Keratinocyte (primary cell): ENCODE measurements at regions not wholly inside any gene's neighbourhood (a gene's known extent, or its start where the extent isn't known, plus 50 kb on each side); places are given as distances from the start of the nearest gene placed in this dataset.

ENCODE experiments used
- DNase-seq: peaks from one replicate; pipeline ENCODE4 v3.0.0-alpha.2; 2011; ENCODE audit warnings: low read depth, missing footprints, low spot score
- FAIRE-seq: peaks from 2 replicates; lab custom pipeline; 2011; peaks lifted over from hg19 to GRCh38; lab: Jason Lieb, UNC
- H2AFZ ChIP-seq: 2 replicates; pipeline ENCODE4 v1.6.0; 2012; ENCODE audit warnings: low read length, control low read depth, inconsistent platforms; ENCODE audit not compliant: control insufficient read depth
- H3K27ac ChIP-seq: 2 replicates; pipeline ENCODE4 v1.5.1; 2011; ENCODE audit warnings: low read length; ENCODE audit not compliant: control insufficient read depth, insufficient read depth
- H3K27me3 ChIP-seq: 3 replicates; pipeline ENCODE4 v1.6.0; 2011; ENCODE audit warnings: low read length; ENCODE audit not compliant: control insufficient read depth, insufficient read depth; ENCODE audit errors: extremely low read depth
- H3K36me3 ChIP-seq, 2 experiments: 2 replicates in 1 of 2; 3 replicates in 1 of 2; pipeline ENCODE4 v1.5.1; 2011; ENCODE audit warnings: low read length in 2 of 2, mild to moderate bottlenecking in 1 of 2; ENCODE audit not compliant: control insufficient read depth in 2 of 2, insufficient read depth in 2 of 2; ENCODE audit errors: extremely low read depth in 1 of 2
- H3K4me1 ChIP-seq: 3 replicates; pipeline ENCODE4 v1.5.1; 2011; ENCODE audit warnings: low read length; ENCODE audit not compliant: control insufficient read depth, insufficient read depth; ENCODE audit errors: extremely low read depth
- H3K4me2 ChIP-seq: 3 replicates; pipeline ENCODE4 v1.6.0; 2011; ENCODE audit warnings: low read depth, low read length; ENCODE audit not compliant: control insufficient read depth, insufficient read depth; ENCODE audit errors: extremely low read depth
- H3K4me3 ChIP-seq, 3 experiments: fragments of 200-600 bp in 1 of 3; sonication (generic) in 1 of 3; 2 replicates in 2 of 3; 3 replicates in 1 of 3; pipeline ENCODE4 v1.5.1; 2011 to 2016; ENCODE audit warnings: low read length in 3 of 3, mild to moderate bottlenecking in 3 of 3, control low read depth in 2 of 3, inconsistent platforms in 1 of 3, low read depth in 1 of 3, mixed read lengths in 1 of 3, mixed run types in 1 of 3, moderate library complexity in 1 of 3; ENCODE audit not compliant: control insufficient read depth in 2 of 3, insufficient read depth in 2 of 3; ENCODE audit errors: extremely low read depth in 1 of 3
- H3K79me2 ChIP-seq: 2 replicates; pipeline ENCODE4 v1.6.0; 2012; ENCODE audit warnings: low read length; ENCODE audit not compliant: control insufficient read depth, insufficient read depth
- H3K9ac ChIP-seq: 3 replicates; pipeline ENCODE4 v1.6.0; 2011; ENCODE audit warnings: low read length; ENCODE audit not compliant: control insufficient read depth, insufficient read depth; ENCODE audit errors: extremely low read depth
- H3K9me1 ChIP-seq: 3 replicates; pipeline ENCODE4 v1.6.0; 2011; ENCODE audit warnings: low read length; ENCODE audit not compliant: control insufficient read depth, insufficient read depth; ENCODE audit errors: extremely low read depth
- H3K9me3 ChIP-seq: 2 replicates; pipeline ENCODE4 v1.5.1; 2012; ENCODE audit warnings: low read depth, low read length; ENCODE audit not compliant: control insufficient read depth
- H4K20me1 ChIP-seq: 3 replicates; pipeline ENCODE4 v1.6.0; 2011; ENCODE audit warnings: low read length; ENCODE audit not compliant: control insufficient read depth, insufficient read depth; ENCODE audit errors: extremely low read depth
- EZH2 ChIP-seq: IDR thresholded peaks from one replicate; pipeline ENCODE4 v1.6.1; 2012; ENCODE audit warnings: inconsistent platforms, mild to moderate bottlenecking, low read length, moderate library complexity
- dilution Hi-C: fragments of 300-500 bp; cut with MboI; formaldehyde crosslinking; loops from one replicate; pipeline ENCODE4 v1.7.0; 2020; ENCODE audit warnings: low sequenced_read_pairs; ENCODE audit not compliant: extremely low pct_ligation_motif_present
- TF ChIP-seq, protein P1 (sequence below), 3 experiments: IDR thresholded peaks in 1 of 3; conservative IDR thresholded peaks in 1 of 3; optimal IDR thresholded peaks in 1 of 3; 2 replicates in 2 of 3; 3 replicates in 1 of 3; pipeline versions ENCODE3 to v1.5.1; 2011; ENCODE audit warnings: low read length in 3 of 3, mild to moderate bottlenecking in 3 of 3, moderate library complexity in 2 of 3, control low read depth in 1 of 3, inconsistent platforms in 1 of 3; ENCODE audit not compliant: insufficient read depth in 2 of 3; ENCODE audit errors: extremely low read depth in 1 of 3

DNA sequence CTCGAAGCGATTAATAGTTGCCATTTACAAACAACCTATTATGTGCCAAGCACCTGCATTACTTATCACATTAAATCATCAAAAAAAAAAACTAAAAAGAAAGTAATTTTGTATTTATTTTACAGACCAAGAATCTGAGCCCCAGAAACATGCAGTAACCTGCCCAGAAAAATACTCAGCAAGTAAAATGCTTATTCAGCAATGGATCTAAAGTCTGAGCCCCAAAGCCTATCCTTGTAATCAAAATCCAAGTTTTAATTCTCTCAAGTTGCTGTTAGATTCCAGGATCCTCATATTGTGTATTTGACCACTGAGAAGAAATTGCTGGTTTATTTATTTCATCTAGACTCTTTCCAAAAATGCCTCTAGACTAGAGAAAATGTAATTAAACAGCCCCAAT lies 783.3 kb upstream of the API5 start:
- DNase-seq (no peak), FAIRE-seq (no peak)
- Histone ChIP-seq H3K27me3 (no peaks in the 10 kb centered on the region), H3K9me3 (no peaks in the 10 kb centered on the region), H3K4me3 (no peak overlapping the region), H3K4me1 (no peaks in the 10 kb centered on the region), H3K79me2 (no peaks in the 10 kb centered on the region), H2AFZ (no peak overlapping the region), H3K4me2 (no peak overlapping the region), H3K9ac (no peak overlapping the region), H3K9me1 (no peaks in the 10 kb centered on the region), H3K27ac (no peak overlapping the region), H3K36me3 (no peaks in the 10 kb centered on the region), H4K20me1 (no peaks in the 10 kb centered on the region)
- dilution Hi-C loops, result no loop called here
- TF ChIP-seq, protein P1, sequence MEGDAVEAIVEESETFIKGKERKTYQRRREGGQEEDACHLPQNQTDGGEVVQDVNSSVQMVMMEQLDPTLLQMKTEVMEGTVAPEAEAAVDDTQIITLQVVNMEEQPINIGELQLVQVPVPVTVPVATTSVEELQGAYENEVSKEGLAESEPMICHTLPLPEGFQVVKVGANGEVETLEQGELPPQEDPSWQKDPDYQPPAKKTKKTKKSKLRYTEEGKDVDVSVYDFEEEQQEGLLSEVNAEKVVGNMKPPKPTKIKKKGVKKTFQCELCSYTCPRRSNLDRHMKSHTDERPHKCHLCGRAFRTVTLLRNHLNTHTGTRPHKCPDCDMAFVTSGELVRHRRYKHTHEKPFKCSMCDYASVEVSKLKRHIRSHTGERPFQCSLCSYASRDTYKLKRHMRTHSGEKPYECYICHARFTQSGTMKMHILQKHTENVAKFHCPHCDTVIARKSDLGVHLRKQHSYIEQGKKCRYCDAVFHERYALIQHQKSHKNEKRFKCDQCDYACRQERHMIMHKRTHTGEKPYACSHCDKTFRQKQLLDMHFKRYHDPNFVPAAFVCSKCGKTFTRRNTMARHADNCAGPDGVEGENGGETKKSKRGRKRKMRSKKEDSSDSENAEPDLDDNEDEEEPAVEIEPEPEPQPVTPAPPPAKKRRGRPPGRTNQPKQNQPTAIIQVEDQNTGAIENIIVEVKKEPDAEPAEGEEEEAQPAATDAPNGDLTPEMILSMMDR (optimal IDR thresholded peaks at IDR 0.05 in 1 of 3, IDR thresholded peaks at IDR 0.05 in 1 of 3, conservative IDR thresholded peaks at IDR 0.05 in 1 of 3; ENCODE audit: extremely low read depth in 1 of 3, insufficient read depth in 2 of 3, low read length in 3 of 3), result no peak

DNA sequence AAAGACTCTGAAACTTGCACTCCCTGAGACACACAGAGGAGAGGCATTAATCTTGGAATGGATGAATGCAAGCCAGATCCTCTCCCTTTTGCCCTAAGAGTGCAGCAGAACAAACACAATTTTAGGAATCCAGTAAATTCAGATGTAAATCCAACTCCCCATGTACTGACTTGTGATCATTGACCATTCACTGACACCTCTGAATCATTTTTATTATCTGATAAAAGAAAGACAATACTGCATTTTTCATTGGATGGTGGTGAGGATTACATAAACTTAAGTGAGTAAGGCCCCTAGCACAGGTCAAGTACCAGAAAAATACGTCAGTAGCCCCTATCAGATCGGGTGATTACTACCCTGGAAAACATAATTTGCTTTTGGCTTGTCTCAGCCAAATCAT lies 782.9 kb upstream of the API5 start:
- Histone ChIP-seq H3K4me1 (no peaks in the 10 kb centered on the region), H4K20me1 (no peaks in the 10 kb centered on the region), H3K27me3 (no peaks in the 10 kb centered on the region), H3K9ac (no peak overlapping the region), H3K36me3 (no peaks in the 10 kb centered on the region), H3K4me2 (no peak overlapping the region), H3K4me3 (no peak overlapping the region), H3K9me1 (no peaks in the 10 kb centered on the region), H3K9me3 (no peaks in the 10 kb centered on the region), H3K27ac (no peak overlapping the region), H3K79me2 (no peaks in the 10 kb centered on the region), H2AFZ (peak overlapping the region; percentile 5)
- FAIRE-seq, result no peak
- no peak for DNase-seq
- TF ChIP-seq, protein P1 (optimal IDR thresholded peaks at IDR 0.05 in 1 of 3, IDR thresholded peaks at IDR 0.05 in 1 of 3, conservative IDR thresholded peaks at IDR 0.05 in 1 of 3; ENCODE audit: extremely low read depth in 1 of 3, insufficient read depth in 2 of 3, low read length in 3 of 3), result no peak
- no peak for TF ChIP-seq EZH2
- dilution Hi-C loops, result no loop called here
